K562 (cell line): ENCODE measurements at regions not wholly inside any gene's neighbourhood (a gene's known extent, or its start where the extent isn't known, plus 50 kb on each side); places are given as distances from the start of the nearest gene placed in this dataset.

Experiments
- CBFB ChIP-seq: sonication (generic); formaldehyde crosslinking; IDR thresholded peaks from 2 replicates; pipeline ENCODE4 v1.4.0; 2020; ENCODE audit warnings: mild to moderate bottlenecking, missing genetic modification reagents
- EZH2 ChIP-seq: IDR thresholded peaks from 2 replicates; pipeline ENCODE4 v1.6.1; 2012; ENCODE audit warnings: low read depth, mild to moderate bottlenecking, inconsistent platforms, low read length, borderline replicate concordance
- FOXA1 ChIP-seq: fragments of 450-650 bp; IDR thresholded peaks from 2 replicates; pipeline ENCODE4 v1.6.1; 2016; ENCODE audit warnings: mild to moderate bottlenecking, borderline replicate concordance
- MAZ ChIP-seq, 2 experiments: fragments of 450-650 bp in 1 of 2; sonication (generic) in 1 of 2; formaldehyde crosslinking; IDR thresholded peaks in 1 of 2; conservative IDR thresholded peaks in 1 of 2; 2 replicates each; pipeline versions ENCODE4 v1.4.0 to v1.5.0; 2020; ENCODE audit warnings: mild to moderate bottlenecking in 1 of 2, missing genetic modification reagents in 1 of 2
- SP1 ChIP-seq: sonication (generic); formaldehyde crosslinking; IDR thresholded peaks from 2 replicates; pipeline ENCODE4 v1.8.1; 2022; ENCODE audit warnings: mild to moderate bottlenecking, missing genetic modification reagents
- STAG1 ChIP-seq: sonication (generic); formaldehyde crosslinking; IDR thresholded peaks from 2 replicates; pipeline ENCODE4 v1.5.0; 2020; ENCODE audit warnings: missing genetic modification reagents, borderline replicate concordance
- TBP ChIP-seq: optimal IDR thresholded peaks from 2 replicates; pipeline ENCODE3; 2011; ENCODE audit warnings: low read depth, low read length, improper control_type of control experiment
- YY1 ChIP-seq, 3 experiments: IDR thresholded peaks; 2 replicates each; pipeline ENCODE4 v1.6.1; 2011; ENCODE audit warnings: low read length in 2 of 3, mild to moderate bottlenecking in 2 of 3, moderate library complexity in 2 of 3, borderline replicate concordance in 1 of 3, control low read depth in 1 of 3, low read depth in 1 of 3; ENCODE audit not compliant: insufficient read depth in 3 of 3, insufficient replicate concordance in 2 of 3, control insufficient read depth in 1 of 3, insufficient read length in 1 of 3; ENCODE audit errors: extremely low read depth in 1 of 3
- ZFX ChIP-seq: sonication (generic); formaldehyde crosslinking; IDR thresholded peaks from 2 replicates; pipeline ENCODE4 v1.8.0; 2022; ENCODE audit warnings: mild to moderate bottlenecking, missing genetic modification reagents, moderate library complexity
- ZNF121 ChIP-seq: sonication (generic); formaldehyde crosslinking; conservative IDR thresholded peaks from 2 replicates; pipeline ENCODE4 v1.8.0; 2022; ENCODE audit warnings: missing genetic modification reagents
- ZNF282 ChIP-seq: sonication (generic); formaldehyde crosslinking; IDR thresholded peaks from 2 replicates; pipeline ENCODE4 v1.8.1; 2023; ENCODE audit warnings: missing genetic modification reagents
- ZNF589 ChIP-seq: fragments of 200-800 bp; sonication (Bioruptor generic); IDR thresholded peaks from 2 replicates; pipeline ENCODE4 v1.6.1; 2016; ENCODE audit warnings: low read depth, missing genetic modification characterization, missing compliant biosample characterization
- TF ChIP-seq, protein P1 (sequence below): sonication (generic); formaldehyde crosslinking; IDR thresholded peaks from 2 replicates; pipeline ENCODE4 v1.8.1; 2023; ENCODE audit warnings: mild to moderate bottlenecking, missing genetic modification reagents

DNA sequence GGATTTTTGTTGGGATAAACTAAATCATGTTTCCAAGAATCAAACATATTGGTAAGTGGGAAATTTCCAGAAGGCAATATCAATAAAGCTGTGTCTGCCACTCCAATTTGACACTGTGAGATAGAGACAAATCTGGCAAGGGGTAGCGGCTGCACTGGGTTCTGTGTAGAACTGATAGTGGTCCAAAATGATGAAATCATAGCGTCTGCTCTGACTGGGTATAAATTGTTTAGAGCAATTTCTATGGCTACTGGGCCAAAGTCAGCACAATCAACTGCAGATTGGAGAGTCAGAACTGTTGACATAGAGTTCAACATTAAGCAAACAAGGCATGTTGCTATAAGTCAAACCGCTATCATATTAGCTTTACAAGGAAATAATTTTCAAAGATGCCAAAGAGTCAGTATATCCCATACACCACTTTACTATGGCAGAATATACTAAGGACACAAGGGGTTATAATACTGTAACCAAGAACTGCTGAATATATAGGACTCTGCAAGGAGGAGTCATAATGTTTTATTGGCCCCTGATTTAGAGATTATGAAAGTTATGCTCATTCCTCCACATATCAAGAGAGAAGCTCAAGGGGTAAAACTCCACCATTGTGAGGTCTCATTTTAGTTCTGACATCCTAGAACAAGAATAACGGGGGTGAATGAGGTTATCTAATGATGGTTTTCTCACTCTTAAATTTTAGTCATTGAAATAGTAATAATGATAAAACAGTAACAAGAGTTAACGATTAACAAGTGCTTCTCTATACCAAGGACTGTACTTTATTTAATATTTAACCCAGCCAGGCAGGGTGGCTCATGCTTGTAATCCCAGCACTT lies 309.7 kb upstream of the GADL1 start:
- no peak for TF ChIP-seq ZNF282
- TF ChIP-seq, protein P1, sequence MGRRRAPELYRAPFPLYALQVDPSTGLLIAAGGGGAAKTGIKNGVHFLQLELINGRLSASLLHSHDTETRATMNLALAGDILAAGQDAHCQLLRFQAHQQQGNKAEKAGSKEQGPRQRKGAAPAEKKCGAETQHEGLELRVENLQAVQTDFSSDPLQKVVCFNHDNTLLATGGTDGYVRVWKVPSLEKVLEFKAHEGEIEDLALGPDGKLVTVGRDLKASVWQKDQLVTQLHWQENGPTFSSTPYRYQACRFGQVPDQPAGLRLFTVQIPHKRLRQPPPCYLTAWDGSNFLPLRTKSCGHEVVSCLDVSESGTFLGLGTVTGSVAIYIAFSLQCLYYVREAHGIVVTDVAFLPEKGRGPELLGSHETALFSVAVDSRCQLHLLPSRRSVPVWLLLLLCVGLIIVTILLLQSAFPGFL (CRISPR knock-in tag) = no peak
- TF ChIP-seq EZH2 = no peak
- TF ChIP-seq STAG1 = no peak
- no peak for TF ChIP-seq ZFX
- no peak for TF ChIP-seq TBP
- no peak for TF ChIP-seq SP1 (CRISPR knock-in tag)
- no peak for TF ChIP-seq YY1 (IDR thresholded peaks at IDR 0.05; ENCODE audit: borderline replicate concordance in 1 of 3, control insufficient read depth in 1 of 3, extremely low read depth in 1 of 3, insufficient read depth in 3 of 3, insufficient read length in 1 of 3, insufficient replicate concordance in 2 of 3, low read depth in 1 of 3, low read length in 2 of 3)
- no peak for TF ChIP-seq CBFB (CRISPR knock-in tag)
- no peak for TF ChIP-seq ZNF589
- TF ChIP-seq FOXA1 = no peak
- no peak for TF ChIP-seq MAZ (CRISPR knock-in tag; conservative IDR thresholded peaks at IDR 0.05 in 1 of 2, IDR thresholded peaks at IDR 0.05 in 1 of 2)
- no peak for TF ChIP-seq ZNF121 (CRISPR knock-in tag)
